HG02623 (cell line): ENCODE measurements at regions not wholly inside any gene's neighbourhood (a gene's known extent, or its start where the extent isn't known, plus 50 kb on each side); places are given as distances from the start of the nearest gene placed in this dataset.
"Not testable (repeated sequence)": the region's sequence is repeated elsewhere in the genome, so short reads cannot be mapped to it uniquely, and the experiment has no call there.

Source experiments
- ATAC-seq: cut with Tn5 transposase; IDR thresholded peaks from one replicate; pipeline ENCODE4 v1.9.1; 2021; ENCODE audit warnings: moderate library complexity; ENCODE audit not compliant: unreplicated experiment

- ATAC-seq: no peak
Measured at GRCh38 chr12:131530041-131530332, 180.9 kb upstream of the SFSWAP start.

- no peak for ATAC-seq
Measured at GRCh38 chr12:131530422-131530821, 180.5 kb upstream of the SFSWAP start.

GRCh38 chr12:131533139-131533538 is 177.8 kb upstream of the SFSWAP start:
- no peak for ATAC-seq

- no peak for ATAC-seq
Measured at GRCh38 chr12:131535779-131536178, 175.1 kb upstream of the SFSWAP start.

GRCh38 chr12:131536337-131536736 is 174.6 kb upstream of the SFSWAP start:
- ATAC-seq: no peak

- ATAC-seq: no peak
Measured at GRCh38 chr12:131536766-131537165, 174.1 kb upstream of the SFSWAP start.

- ATAC-seq: no peak
Measured at GRCh38 chr12:131537267-131537958, 173.5 kb upstream of the SFSWAP start.

- no peak for ATAC-seq
Measured at GRCh38 chr12:131539381-131539780, 171.5 kb upstream of the SFSWAP start.

- no peak for ATAC-seq
Measured at GRCh38 chr12:131540138-131540623, 170.7 kb upstream of the SFSWAP start.

GRCh38 chr12:131541512-131541911 is 169.4 kb upstream of the SFSWAP start:
- ATAC-seq: not testable (repeated sequence)

- no peak for ATAC-seq
Measured at GRCh38 chr12:131542351-131542750, 168.5 kb upstream of the SFSWAP start.

- no peak for ATAC-seq
Measured at GRCh38 chr12:131543040-131543439, 167.8 kb upstream of the SFSWAP start.

- ATAC-seq: no peak
Measured at GRCh38 chr12:131547555-131547954, 163.3 kb upstream of the SFSWAP start.

GRCh38 chr12:131550121-131550520 is 160.8 kb upstream of the SFSWAP start:
- ATAC-seq: no peak

GRCh38 chr12:131551675-131552491 is 159.0 kb upstream of the SFSWAP start:
- no peak for ATAC-seq

GRCh38 chr12:131552492-131552863 is 158.4 kb upstream of the SFSWAP start:
- ATAC-seq: no peak

GRCh38 chr12:131553096-131553777 is 157.7 kb upstream of the SFSWAP start:
- ATAC-seq: no peak

GRCh38 chr12:131555197-131555846 is 155.6 kb upstream of the SFSWAP start:
- ATAC-seq: no peak

- no peak for ATAC-seq
Measured at GRCh38 chr12:131555866-131556265, 155.0 kb upstream of the SFSWAP start.

GRCh38 chr12:131557078-131557709 is 153.7 kb upstream of the SFSWAP start:
- no peak for ATAC-seq
